ENCODE measurements at regions not wholly inside any gene's neighbourhood (a gene's known extent, or its start where the extent isn't known, plus 50 kb on each side); places are given as distances from the start of the nearest gene placed in this dataset.

GRCh38 chr15:37873336-37873735, 61.1 kb upstream of the TMCO5A start:
- no peaks in the 10 kb centered on the region for H3K27me3 ChIP-seq
- TF ChIP-seq, protein P1, sequence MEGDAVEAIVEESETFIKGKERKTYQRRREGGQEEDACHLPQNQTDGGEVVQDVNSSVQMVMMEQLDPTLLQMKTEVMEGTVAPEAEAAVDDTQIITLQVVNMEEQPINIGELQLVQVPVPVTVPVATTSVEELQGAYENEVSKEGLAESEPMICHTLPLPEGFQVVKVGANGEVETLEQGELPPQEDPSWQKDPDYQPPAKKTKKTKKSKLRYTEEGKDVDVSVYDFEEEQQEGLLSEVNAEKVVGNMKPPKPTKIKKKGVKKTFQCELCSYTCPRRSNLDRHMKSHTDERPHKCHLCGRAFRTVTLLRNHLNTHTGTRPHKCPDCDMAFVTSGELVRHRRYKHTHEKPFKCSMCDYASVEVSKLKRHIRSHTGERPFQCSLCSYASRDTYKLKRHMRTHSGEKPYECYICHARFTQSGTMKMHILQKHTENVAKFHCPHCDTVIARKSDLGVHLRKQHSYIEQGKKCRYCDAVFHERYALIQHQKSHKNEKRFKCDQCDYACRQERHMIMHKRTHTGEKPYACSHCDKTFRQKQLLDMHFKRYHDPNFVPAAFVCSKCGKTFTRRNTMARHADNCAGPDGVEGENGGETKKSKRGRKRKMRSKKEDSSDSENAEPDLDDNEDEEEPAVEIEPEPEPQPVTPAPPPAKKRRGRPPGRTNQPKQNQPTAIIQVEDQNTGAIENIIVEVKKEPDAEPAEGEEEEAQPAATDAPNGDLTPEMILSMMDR (IDR thresholded peaks at IDR 0.05; ENCODE audit: low read depth, low read length): no peak
- no peak for DNase-seq
- no peaks in the 10 kb centered on the region for H3K36me3 ChIP-seq
- H3K4me1 ChIP-seq: peaks cover 8% of the 10 kb centered on the region
- H3K4me3 ChIP-seq (ENCODE audit: low read depth, low read length): no peak overlapping the region
- no peaks in the 10 kb centered on the region for H3K9me3 ChIP-seq

DNA sequence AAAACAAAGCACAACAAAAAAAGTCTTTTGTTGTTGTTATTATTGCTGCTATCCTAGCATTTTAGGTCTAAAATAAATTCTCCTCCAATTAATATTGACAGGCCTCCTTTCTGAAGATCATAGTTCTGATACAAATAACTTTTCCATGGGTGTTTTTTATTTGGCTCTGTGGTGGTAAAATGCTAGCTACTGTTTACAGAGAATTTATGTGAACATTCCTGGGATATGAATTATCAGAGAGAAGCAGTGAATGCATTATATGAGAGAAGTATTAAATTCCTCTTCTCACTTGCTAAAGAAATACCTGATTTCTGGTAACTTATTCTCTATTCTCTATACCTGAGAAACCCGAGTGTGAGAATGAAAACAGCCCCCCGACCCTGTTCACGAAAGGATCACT, 57.5 kb upstream of the TMCO5A start:
- H3K4me3 ChIP-seq (ENCODE audit: low read depth, low read length): no peak overlapping the region
- DNase-seq: no peak
- TF ChIP-seq, protein P1 (IDR thresholded peaks at IDR 0.05; ENCODE audit: low read depth, low read length): no peak

DNA sequence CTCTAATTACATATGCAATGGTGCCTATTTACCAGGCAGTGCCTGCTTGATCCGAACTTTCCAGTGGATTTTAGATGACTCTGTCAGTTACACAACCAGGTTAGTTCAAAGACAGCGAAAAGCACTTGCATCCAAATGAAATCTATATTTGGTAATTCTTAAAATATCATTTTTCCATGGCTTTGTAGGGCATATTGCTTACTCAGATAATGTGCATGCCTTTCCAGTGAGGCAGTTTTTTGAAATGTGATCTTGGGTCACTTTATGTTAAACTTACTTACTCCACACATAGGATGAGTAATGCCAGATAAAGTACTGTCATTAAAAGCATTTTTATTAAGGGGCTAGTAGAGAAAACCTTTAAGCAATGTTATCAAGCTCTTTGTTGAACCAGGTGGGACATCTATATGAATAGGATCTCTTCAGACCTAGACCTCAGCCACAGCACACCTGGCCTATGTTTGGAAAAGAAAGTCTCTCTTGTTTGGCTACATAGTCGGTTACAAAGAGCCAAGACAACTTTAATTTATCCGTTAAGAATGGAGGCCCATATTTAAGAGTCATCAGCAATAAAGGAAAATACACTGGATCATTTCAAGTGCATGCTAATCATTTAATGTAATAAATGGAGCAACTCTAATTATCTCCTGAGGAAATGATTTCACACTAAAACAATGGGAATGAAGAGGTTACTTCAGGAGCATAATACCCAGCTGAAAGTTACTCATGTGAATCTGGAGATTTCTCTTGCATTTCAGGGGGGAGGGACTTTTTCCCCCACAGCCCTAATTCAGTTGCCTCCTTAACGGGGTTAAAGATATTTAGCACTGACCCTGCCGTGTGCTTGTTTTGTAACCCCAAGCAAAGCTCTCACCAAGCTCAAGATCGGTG, 56.3 kb upstream of the TMCO5A start:
- Histone ChIP-seq H3K4me1 (peaks cover 25% of the 10 kb centered on the region), H3K27me3 (no peaks in the 10 kb centered on the region), H3K9me3 (no peaks in the 10 kb centered on the region), H3K4me3 (ENCODE audit: low read depth, low read length) (no peak overlapping the region), H3K36me3 (no peaks in the 10 kb centered on the region)
- TF ChIP-seq, protein P1 (IDR thresholded peaks at IDR 0.05; ENCODE audit: low read depth, low read length): no peak
- DNase-seq: no peak

More for the DNA sequence above, 57.5 kb upstream of the TMCO5A start:
- Histone ChIP-seq H3K9me3 (no peaks in the 10 kb centered on the region), H3K4me1 (peaks cover 25% of the 10 kb centered on the region), H3K27me3 (no peaks in the 10 kb centered on the region), H3K36me3 (no peaks in the 10 kb centered on the region)

DNA sequence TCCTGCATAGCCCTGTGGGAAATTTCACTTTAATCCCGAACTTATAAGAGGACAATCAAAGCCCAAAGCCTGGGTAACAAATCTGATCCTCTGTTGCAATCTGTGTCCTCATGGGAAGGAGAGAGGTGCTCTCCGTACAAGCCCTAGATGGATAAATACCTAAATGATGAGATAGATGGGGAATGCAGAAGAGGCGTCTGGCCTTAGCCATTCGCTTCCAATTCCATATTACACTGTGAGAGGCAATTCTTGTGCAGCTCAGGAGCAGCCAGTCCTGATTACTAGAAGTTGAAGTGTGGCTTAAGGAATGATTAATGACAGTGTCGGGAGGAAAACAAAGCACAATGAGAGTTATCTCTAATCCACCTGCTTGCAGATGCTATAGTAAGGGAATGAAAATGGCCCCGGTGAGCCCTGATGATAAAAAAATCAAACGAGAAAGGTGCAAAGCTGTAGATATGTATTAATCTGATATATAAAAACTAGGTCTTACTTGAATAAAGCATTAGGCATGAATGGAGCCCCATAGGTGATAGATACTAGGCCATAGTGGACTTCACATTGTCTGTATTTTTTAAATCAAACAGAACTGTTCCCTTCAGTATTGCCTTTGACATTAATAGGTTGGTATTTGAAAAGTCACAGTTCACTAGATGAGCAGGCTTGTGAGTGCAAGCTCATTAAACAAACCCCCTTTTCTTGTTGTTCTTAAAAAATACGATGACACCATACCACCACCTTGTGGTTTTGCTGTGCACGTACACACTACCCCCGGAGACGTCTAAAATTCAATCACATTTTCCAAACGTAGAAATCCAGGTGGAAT, 54.2 kb upstream of the TMCO5A start:
- Histone ChIP-seq H3K4me3 (ENCODE audit: low read depth, low read length) (peak overlapping the region; percentile 17), H3K36me3 (no peaks in the 10 kb centered on the region), H3K27me3 (no peaks in the 10 kb centered on the region), H3K4me1 (peaks cover 25% of the 10 kb centered on the region), H3K9me3 (no peaks in the 10 kb centered on the region)
- TF ChIP-seq, protein P1 (IDR thresholded peaks at IDR 0.05; ENCODE audit: low read depth, low read length): peak; percentile 90
- DNase-seq: peak; percentile 43

DNA sequence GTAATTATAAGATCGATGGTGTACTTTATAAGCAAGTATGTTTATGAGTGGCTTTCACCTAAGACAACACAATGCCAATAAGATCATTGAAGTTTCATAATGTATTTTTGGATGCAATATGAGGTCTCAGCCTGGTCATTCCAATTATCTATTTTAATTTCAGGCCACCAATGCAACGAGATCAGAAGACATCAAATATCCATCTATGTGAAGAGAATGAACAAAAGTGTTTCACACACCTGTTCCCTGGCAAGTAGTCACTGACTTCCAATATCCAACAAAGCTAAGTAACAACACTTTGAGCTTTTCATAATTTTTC, 53.6 kb upstream of the TMCO5A start:
- Histone ChIP-seq H3K27me3 (no peaks in the 10 kb centered on the region), H3K4me3 (ENCODE audit: low read depth, low read length) (no peak overlapping the region), H3K36me3 (no peaks in the 10 kb centered on the region), H3K9me3 (no peaks in the 10 kb centered on the region), H3K4me1 (peaks cover 25% of the 10 kb centered on the region)
- DNase-seq: no peak
- TF ChIP-seq, protein P1 (IDR thresholded peaks at IDR 0.05; ENCODE audit: low read depth, low read length): no peak
